ENCODE measurements at regions not wholly inside any gene's neighbourhood (a gene's known extent, or its start where the extent isn't known, plus 50 kb on each side); places are given as distances from the start of the nearest gene placed in this dataset.
A peak's percentile ranks its signal among the peaks of the same experiment; 100 is the strongest.

DNA sequence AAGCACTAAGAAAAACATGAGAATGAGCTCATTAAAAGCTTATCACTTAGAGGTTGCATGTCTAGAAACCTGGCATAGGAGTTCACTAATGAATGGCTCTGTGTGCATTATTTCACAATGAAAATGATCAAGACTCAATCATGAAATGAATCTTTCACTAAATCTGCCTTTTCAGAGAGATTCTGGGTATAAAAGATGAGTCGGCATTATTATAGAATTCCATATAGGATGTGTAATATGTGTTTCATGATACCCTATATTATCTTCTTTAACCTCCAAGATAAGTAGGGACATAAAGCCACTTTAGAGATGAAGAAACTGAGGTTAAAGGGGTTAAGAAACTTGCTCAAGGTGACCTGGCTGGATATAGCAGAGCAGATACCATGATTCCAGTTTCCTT, 368.1 kb downstream of the DUSP10 start:
- no peak for DNase-seq

DNA sequence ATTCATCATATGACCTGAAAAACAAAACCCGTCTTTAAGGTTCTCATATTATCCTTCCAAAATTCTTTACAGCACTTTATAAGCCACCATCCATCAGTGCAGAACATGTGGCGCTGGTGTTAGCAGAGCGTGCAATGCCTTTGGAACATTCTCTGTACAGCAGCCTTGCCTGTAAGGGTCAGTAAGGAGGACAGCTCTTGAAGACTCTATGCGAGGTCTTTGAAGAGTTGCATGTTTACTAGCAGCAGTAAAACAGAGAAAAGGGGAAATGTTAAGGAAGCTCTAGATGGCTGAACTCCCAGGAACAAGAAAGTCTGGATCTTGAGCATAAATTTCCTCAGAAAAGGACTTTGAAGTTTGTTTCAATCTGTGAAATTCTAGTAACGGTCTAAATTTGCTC, 365.6 kb downstream of the DUSP10 start:
- no peak for DNase-seq

GRCh38 chr1:221381910-221382623, 359.8 kb downstream of the DUSP10 start:
- no peak for DNase-seq

DNA sequence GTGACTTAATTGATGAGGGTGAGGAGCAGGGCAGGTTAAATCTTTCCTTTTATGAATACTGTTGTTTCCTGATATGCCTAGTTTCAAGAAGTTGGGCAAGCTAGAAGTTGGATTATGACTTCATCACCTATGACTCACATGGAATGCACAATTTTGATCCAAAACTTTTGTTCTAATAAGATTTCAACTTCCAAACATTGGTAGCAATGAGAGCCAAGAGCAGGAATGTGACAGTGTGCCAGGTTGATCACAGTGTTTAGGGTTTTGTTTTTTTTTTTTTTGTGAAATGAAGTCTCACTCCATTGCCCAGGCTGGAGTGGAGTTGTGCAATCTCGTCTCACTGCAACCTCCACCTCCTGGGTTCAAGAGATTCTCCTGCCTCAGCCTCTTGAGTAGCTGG, 349.4 kb downstream of the DUSP10 start:
- no peak for DNase-seq

DNA sequence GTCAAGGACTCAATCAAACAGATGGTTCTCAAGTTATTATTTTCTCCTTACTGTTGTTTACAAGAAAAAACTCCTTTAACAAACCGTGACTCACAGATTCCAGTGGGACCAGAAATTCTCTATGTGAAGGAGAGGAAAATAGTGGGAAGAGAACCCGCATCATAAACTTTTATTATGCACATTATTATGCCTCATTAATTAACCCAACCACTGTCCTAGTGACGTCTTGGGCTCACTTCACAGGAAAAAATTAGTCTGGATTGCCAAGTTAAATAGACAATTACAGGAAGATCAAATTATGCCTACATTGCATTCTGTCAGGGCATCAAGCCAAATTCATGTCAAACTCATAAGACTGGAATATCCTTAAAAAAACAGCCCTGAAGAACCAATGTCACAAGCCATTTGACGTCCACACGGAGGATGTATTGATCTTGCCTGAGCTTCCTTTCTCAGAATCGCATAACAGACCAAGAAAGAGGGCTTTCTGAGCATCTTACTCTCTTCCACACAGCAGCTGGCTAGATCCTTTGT, 347.8 kb downstream of the DUSP10 start:
- peak; percentile 99 for DNase-seq

DNA sequence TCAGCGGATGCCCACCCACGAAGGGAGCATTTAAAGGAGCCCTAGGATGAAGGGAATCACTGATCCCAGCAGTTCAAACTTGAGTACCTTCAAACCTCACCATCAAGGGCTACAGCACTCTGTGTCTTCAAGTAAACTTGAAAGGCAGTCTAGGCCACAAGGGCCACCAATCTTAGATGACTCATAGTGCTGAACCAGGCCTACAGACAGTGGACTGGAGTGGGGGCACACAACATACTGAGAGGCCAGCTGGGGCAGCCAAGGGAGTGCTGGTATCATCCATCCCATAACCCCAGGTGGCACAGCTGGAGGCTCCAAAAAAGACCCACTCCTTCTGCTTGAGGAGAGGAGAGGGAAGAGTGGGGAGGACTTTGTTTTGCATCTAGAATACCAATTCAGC, 345.4 kb downstream of the DUSP10 start:
- no peak for DNase-seq

GRCh38 chr1:221397141-221397540, 344.7 kb downstream of the DUSP10 start:
- no peak for DNase-seq

DNA sequence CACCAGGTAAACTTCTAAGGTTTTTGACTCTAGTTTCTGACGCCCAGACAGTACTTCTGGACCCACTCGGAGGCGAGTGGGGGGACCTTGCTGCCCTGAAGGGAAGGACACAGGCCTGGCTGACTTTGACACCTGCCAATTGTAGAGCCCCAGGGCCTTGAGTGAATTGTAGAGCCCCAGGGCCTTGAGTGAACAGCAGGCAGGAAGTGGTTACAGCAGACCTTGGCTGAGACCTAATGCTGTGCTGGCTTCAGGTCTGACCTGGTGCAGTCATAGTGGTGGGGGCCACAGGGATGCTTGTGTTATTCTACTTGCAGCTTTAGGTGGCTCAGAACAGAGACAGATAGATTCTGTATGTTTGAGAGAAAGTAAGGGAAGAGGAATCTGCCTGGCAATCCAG, 344.3 kb downstream of the DUSP10 start:
- no peak for DNase-seq

DNA sequence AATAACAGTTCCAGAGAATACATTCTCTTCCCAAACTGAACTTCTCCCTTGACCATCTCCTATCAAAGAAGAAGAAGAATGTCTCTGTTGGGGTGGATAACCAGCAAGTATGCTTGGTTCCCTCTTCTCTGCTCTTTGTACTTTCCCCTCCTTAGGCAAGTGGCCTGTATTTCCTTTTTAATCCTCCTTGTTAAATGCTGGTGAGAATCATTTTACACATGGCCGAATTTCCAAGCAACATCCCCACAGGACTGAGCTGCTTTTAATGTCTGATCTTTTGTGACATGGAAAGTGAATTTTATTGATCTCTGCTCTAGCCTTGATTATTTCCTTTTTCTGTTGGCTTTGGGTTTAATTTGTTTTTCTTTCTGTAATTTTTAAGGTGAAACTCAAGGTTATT, 336.7 kb downstream of the DUSP10 start:
- no peak for DNase-seq

GRCh38 chr1:221408117-221408803, 333.6 kb downstream of the DUSP10 start:
- no peak for DNase-seq

DNA sequence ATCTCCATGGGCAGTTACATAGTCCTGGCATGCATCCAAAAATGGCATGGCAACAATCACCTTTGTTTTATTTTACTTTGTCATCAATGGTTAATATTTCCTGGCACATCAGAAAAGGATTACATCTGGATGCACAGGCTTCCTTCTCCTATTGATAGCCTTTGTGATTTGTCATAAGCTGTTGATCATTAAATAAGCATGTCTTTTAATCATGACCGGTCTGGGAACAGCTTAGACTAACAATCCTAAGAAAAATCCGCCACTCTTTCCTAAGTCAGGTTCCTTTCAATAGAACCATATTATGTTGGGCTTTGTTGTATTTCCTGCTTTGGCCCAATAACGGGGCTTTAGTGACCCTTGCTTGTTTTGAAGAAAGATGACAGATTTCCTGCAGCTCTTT, 330.6 kb downstream of the DUSP10 start:
- DNase-seq: no peak

- DNase-seq: no peak
Observed at GRCh38 chr1:221414772-221415539, 326.9 kb downstream of the DUSP10 start.

DNA sequence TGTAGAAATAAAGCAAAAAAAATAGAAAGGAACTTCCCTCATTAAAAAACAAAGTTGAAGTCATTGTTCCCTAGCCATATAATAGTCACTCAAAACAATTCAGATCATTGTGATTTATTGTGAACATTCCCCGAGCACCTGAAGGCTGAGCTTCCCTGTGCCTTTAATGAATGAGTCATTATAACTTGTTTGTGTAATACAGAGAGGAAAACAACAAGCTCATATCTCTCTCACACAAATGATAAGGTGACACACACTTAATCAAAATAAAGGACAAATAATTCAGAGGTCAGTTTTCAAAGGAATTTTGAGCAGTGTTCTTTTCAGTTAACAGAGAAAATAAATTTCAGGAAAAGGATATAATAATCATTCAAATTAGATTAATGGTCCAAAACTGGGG, 326.2 kb downstream of the DUSP10 start:
- DNase-seq: no peak

- no peak for DNase-seq
Observed at GRCh38 chr1:221416142-221416541, 325.7 kb downstream of the DUSP10 start.

GRCh38 chr1:221416723-221417122, 325.2 kb downstream of the DUSP10 start:
- no peak for DNase-seq

DNA sequence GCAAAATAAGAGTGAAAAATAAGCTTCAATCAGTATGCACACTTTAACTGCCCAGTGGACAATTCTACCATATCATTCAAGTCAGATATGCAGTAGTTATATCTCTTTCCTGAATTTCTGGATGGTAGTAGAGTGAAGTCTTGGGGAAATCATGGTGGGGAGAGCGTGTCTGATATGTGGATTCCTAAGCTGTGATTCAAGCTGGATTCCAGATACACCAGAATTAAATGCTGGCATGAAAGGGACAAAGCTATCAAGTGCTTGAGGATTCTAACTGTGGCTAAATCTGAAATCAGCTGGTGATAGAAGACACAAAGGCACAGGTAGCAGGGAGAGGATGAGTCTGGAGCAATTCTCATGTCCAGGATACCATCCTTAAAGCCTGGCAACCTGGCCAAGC, 323.5 kb downstream of the DUSP10 start:
- DNase-seq: no peak

- no peak for DNase-seq
Observed at GRCh38 chr1:221419513-221420095, 322.3 kb downstream of the DUSP10 start.

GRCh38 chr1:221429264-221429663, 312.6 kb downstream of the DUSP10 start:
- no peak for DNase-seq

- DNase-seq: no peak
Observed at GRCh38 chr1:221430152-221430960, 311.5 kb downstream of the DUSP10 start.

DNA sequence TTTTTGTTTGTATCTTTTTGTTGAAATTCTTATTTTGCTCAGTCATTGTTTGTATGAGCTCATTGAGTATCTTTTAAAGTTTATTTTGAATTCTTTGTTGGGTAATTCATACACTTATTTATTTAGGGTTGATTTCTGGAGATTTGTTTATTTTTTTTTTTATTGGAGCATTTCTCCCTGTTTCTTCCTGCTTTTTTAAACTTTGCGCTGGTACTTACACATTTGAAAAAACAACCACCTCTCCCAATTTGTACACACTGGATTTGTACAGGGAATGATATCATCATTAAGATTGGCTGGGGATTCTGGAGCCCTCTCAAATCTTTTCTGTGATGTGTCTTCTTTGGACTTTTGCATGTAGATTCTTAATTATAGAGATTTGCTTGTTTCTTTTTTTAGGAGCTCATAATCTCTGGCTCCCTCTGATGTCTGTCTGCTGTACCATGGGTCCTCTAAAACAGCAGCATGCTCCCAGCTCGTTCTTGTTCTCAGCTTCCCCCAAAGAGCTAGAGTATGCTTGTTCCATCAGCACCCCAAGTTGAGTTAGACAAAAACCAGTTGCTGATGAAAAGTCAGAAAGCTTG, 310.7 kb downstream of the DUSP10 start:
- DNase-seq: peak; percentile 39

GRCh38 chr1:221431961-221432360, 309.9 kb downstream of the DUSP10 start:
- no peak for DNase-seq

GRCh38 chr1:221435504-221435904, 306.4 kb downstream of the DUSP10 start:
- peak; percentile 74 for DNase-seq
